GM12878 (cell line): ENCODE measurements at regions not wholly inside any gene's neighbourhood (a gene's known extent, or its start where the extent isn't known, plus 50 kb on each side); places are given as distances from the start of the nearest gene placed in this dataset.

Experiments
- ATAC-seq: fragments of 200-7000 bp; cut with Tn5 transposase; 3 replicates; pipeline ENCODE4 v1.9.1; 2020; ENCODE audit warnings: mild to moderate bottlenecking, moderate library complexity
- BruUV-seq: library from RNA; stranded (reverse); fragments of 400-500 nt; replicated peaks from 2 replicates; lab custom pipeline; 2021; lab: Mats Ljungman, UMichigan
- CTCF ChIA-PET: fragments of 300-600 bp; sonication (Branson Sonifier 250); formaldehyde crosslinking; extraction: SDS; loops from one replicate; lab custom pipeline; 2021; ENCODE audit warnings: inconsistent platforms; lab: Yijun Ruan, JAX
- POLR2A ChIA-PET: fragments of 350-600 bp; formaldehyde crosslinking; extraction: SDS; loops from one replicate; lab custom pipeline; 2021; ENCODE audit warnings: inconsistent platforms; lab: Charles Lee
- RAD21 ChIA-PET: fragments of 300-600 bp; sonication (Branson Sonifier 250); formaldehyde crosslinking; loops from one replicate; lab custom pipeline; 2023; ENCODE audit warnings: antibody characterized with exemption; ENCODE audit not compliant: unreplicated experiment; lab: Charles Lee
- SMC1A ChIA-PET: fragments of 300-600 bp; sonication (Branson Sonifier 250); formaldehyde crosslinking; loops from one replicate; lab custom pipeline; 2023; ENCODE audit not compliant: unreplicated experiment, uncharacterized antibody; lab: Charles Lee
- DNase-seq: peaks from one replicate; pipeline ENCODE4 v3.0.0-alpha.2; 2011; ENCODE audit warnings: low read depth, low spot score
- FAIRE-seq: peaks from 3 replicates; lab custom pipeline; 2011; peaks lifted over from hg19 to GRCh38; lab: Jason Lieb, UNC
- H2AFZ ChIP-seq: 2 replicates; pipeline ENCODE4 v1.6.0; 2011; ENCODE audit warnings: low read depth, low read length, control low read depth; ENCODE audit not compliant: control insufficient read depth
- H3K27ac ChIP-seq: 2 replicates; pipeline ENCODE4 v1.5.1; 2011; ENCODE audit warnings: control low read depth; ENCODE audit not compliant: control insufficient read depth, insufficient read depth
- H3K27me3 ChIP-seq, 2 experiments: replicated peaks in 1 of 2; 2 replicates each; pipeline versions ENCODE4 v1.6.0 to v1.6.1; 2011; ENCODE audit warnings: low read length in 1 of 2; ENCODE audit not compliant: control insufficient read depth in 2 of 2, insufficient read depth in 2 of 2
- H3K36me3 ChIP-seq, 2 experiments: 2 replicates each; pipeline ENCODE4 v1.5.1; 2011; ENCODE audit warnings: low read length in 1 of 2; ENCODE audit not compliant: control insufficient read depth in 2 of 2, insufficient read depth in 2 of 2
- H3K4me1 ChIP-seq: 2 replicates; pipeline ENCODE4 v1.6.1; 2011; ENCODE audit warnings: mild to moderate bottlenecking, low read length, moderate library complexity, mixed read lengths; ENCODE audit not compliant: control insufficient read depth, insufficient read depth
- H3K4me2 ChIP-seq: 2 replicates; pipeline ENCODE4 v1.6.0; 2011; ENCODE audit warnings: control low read depth; ENCODE audit not compliant: control insufficient read depth, insufficient read depth
- H3K4me3 ChIP-seq: fragments of 200-600 bp; sonication (generic); 2 replicates; pipeline ENCODE4 v1.5.1; 2016
- H3K79me2 ChIP-seq: 2 replicates; pipeline ENCODE4 v1.6.0; 2011; ENCODE audit warnings: low read length; ENCODE audit not compliant: control insufficient read depth, insufficient read depth
- H3K9ac ChIP-seq: 2 replicates; pipeline ENCODE4 v1.8.0; 2011; ENCODE audit warnings: low read length, control low read depth, mixed read lengths; ENCODE audit not compliant: control insufficient read depth, insufficient read depth
- H3K9me3 ChIP-seq: replicated peaks from 3 replicates; pipeline ENCODE4 v1.5.1; 2011; ENCODE audit warnings: mild to moderate bottlenecking, low read length; ENCODE audit not compliant: control insufficient read depth, insufficient read depth
- H4K20me1 ChIP-seq: 2 replicates; pipeline ENCODE4 v1.6.0; 2011; ENCODE audit not compliant: control insufficient read depth, insufficient read depth
- BCL11A ChIP-seq: IDR thresholded peaks from 2 replicates; pipeline ENCODE4 v1.6.1; 2011; ENCODE audit warnings: low read depth, low read length
- BRCA1 ChIP-seq: IDR thresholded peaks from 2 replicates; pipeline ENCODE4 v1.6.1; 2011; ENCODE audit warnings: low read depth, low read length, improper control_type of control experiment
- DPF2 ChIP-seq: fragments of 450-650 bp; IDR thresholded peaks from 2 replicates; pipeline ENCODE4 v1.6.1; 2017; ENCODE audit warnings: mild to moderate bottlenecking
- EED ChIP-seq: sonication (generic); IDR thresholded peaks from 2 replicates; pipeline ENCODE4 v1.6.1; 2016; ENCODE audit warnings: antibody characterized with exemption, low read depth
- FOXK2 ChIP-seq: fragments of 450-650 bp; IDR thresholded peaks from 2 replicates; pipeline ENCODE4 v1.6.1; 2017; ENCODE audit warnings: mild to moderate bottlenecking, moderate library complexity
- MAX ChIP-seq: IDR thresholded peaks from 2 replicates; pipeline ENCODE4 v1.6.1; 2012; ENCODE audit warnings: low read depth, low read length, improper control_type of control experiment
- MTA2 ChIP-seq: fragments of 450-650 bp; IDR thresholded peaks from 2 replicates; pipeline ENCODE4 v1.6.1; 2016; ENCODE audit warnings: low read depth, mild to moderate bottlenecking, moderate library complexity
- PAX5 ChIP-seq: IDR thresholded peaks from 2 replicates; pipeline ENCODE4 v1.6.1; 2011; ENCODE audit warnings: low read depth, low read length, borderline replicate concordance
- SMARCA5 ChIP-seq: fragments of 450-650 bp; IDR thresholded peaks from 2 replicates; pipeline ENCODE4 v1.6.1; 2017; ENCODE audit warnings: mild to moderate bottlenecking
- WGBS: methylation state at CpG from one replicate; pipeline ENCODE4 v1.1.6; 2016; ENCODE audit warnings: low lambda C conversion rate; ENCODE audit not compliant: insufficient replicate concordance, insufficient coverage; ENCODE audit errors: missing lambda C conversion rate; 5-methylcytosine and 5-hydroxymethylcytosine counted together
- in situ Hi-C: fragments of 300-500 bp; cut with MboI; formaldehyde crosslinking; loops from 9 replicates; pipeline ENCODE4 v1.14.3; 2018; ENCODE audit warnings: mixed read lengths
- intact Hi-C: fragments of 100-400 bp; cut with micrococcal nuclease; formaldehyde crosslinking; loops from one replicate; pipeline ENCODE4 v1.14.2; 2022; ENCODE audit not compliant: unreplicated experiment
- TF ChIP-seq, protein P1 (sequence below): fragments of 450-650 bp; IDR thresholded peaks from 2 replicates; pipeline ENCODE4 v1.6.1; 2017; ENCODE audit warnings: mild to moderate bottlenecking
- TF ChIP-seq, protein P2 (sequence below): fragments of 450-650 bp; IDR thresholded peaks from 2 replicates; pipeline ENCODE4 v1.6.1; 2018; ENCODE audit warnings: mild to moderate bottlenecking, low read depth, moderate library complexity; ENCODE audit not compliant: partially characterized antibody
- TF ChIP-seq, protein P3 (sequence below): fragments of 450-650 bp; IDR thresholded peaks from 2 replicates; pipeline ENCODE4 v1.6.1; 2017; ENCODE audit warnings: mild to moderate bottlenecking, low read depth, inconsistent platforms; ENCODE audit not compliant: poor library complexity, severe bottlenecking
- TF ChIP-seq, protein P4 (sequence below): fragments of 450-650 bp; IDR thresholded peaks from 2 replicates; pipeline ENCODE4 v1.6.1; 2018; ENCODE audit warnings: borderline replicate concordance, mild to moderate bottlenecking; ENCODE audit not compliant: partially characterized antibody

- TF ChIP-seq MAX (no peak), DPF2 (no peak), MTA2 (no peak), FOXK2 (no peak), PAX5 (no peak), SMARCA5 (no peak)
- TF ChIP-seq, protein P1, sequence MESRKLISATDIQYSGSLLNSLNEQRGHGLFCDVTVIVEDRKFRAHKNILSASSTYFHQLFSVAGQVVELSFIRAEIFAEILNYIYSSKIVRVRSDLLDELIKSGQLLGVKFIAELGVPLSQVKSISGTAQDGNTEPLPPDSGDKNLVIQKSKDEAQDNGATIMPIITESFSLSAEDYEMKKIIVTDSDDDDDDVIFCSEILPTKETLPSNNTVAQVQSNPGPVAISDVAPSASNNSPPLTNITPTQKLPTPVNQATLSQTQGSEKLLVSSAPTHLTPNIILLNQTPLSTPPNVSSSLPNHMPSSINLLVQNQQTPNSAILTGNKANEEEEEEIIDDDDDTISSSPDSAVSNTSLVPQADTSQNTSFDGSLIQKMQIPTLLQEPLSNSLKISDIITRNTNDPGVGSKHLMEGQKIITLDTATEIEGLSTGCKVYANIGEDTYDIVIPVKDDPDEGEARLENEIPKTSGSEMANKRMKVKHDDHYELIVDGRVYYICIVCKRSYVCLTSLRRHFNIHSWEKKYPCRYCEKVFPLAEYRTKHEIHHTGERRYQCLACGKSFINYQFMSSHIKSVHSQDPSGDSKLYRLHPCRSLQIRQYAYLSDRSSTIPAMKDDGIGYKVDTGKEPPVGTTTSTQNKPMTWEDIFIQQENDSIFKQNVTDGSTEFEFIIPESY, result no peak
- TF ChIP-seq, protein P2, sequence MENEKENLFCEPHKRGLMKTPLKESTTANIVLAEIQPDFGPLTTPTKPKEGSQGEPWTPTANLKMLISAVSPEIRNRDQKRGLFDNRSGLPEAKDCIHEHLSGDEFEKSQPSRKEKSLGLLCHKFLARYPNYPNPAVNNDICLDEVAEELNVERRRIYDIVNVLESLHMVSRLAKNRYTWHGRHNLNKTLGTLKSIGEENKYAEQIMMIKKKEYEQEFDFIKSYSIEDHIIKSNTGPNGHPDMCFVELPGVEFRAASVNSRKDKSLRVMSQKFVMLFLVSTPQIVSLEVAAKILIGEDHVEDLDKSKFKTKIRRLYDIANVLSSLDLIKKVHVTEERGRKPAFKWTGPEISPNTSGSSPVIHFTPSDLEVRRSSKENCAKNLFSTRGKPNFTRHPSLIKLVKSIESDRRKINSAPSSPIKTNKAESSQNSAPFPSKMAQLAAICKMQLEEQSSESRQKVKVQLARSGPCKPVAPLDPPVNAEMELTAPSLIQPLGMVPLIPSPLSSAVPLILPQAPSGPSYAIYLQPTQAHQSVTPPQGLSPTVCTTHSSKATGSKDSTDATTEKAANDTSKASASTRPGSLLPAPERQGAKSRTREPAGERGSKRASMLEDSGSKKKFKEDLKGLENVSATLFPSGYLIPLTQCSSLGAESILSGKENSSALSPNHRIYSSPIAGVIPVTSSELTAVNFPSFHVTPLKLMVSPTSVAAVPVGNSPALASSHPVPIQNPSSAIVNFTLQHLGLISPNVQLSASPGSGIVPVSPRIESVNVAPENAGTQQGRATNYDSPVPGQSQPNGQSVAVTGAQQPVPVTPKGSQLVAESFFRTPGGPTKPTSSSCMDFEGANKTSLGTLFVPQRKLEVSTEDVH, result no peak
These were observed 160.2 kb upstream of the FTMT start (continued) for GRCh38 chr5:121691478-121691877.

GRCh38 chr5:121692158-121692557 lies 159.5 kb upstream of the FTMT start:
- CTCF ChIA-PET, result no interaction called here
- no peak for TF ChIP-seq BCL11A
- no peak for TF ChIP-seq DPF2
- no peak for TF ChIP-seq BRCA1
- TF ChIP-seq, protein P3, sequence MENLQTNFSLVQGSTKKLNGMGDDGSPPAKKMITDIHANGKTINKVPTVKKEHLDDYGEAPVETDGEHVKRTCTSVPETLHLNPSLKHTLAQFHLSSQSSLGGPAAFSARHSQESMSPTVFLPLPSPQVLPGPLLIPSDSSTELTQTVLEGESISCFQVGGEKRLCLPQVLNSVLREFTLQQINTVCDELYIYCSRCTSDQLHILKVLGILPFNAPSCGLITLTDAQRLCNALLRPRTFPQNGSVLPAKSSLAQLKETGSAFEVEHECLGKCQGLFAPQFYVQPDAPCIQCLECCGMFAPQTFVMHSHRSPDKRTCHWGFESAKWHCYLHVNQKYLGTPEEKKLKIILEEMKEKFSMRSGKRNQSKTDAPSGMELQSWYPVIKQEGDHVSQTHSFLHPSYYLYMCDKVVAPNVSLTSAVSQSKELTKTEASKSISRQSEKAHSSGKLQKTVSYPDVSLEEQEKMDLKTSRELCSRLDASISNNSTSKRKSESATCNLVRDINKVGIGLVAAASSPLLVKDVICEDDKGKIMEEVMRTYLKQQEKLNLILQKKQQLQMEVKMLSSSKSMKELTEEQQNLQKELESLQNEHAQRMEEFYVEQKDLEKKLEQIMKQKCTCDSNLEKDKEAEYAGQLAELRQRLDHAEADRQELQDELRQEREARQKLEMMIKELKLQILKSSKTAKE, result no peak
- TF ChIP-seq EED, result no peak
- TF ChIP-seq, protein P4, sequence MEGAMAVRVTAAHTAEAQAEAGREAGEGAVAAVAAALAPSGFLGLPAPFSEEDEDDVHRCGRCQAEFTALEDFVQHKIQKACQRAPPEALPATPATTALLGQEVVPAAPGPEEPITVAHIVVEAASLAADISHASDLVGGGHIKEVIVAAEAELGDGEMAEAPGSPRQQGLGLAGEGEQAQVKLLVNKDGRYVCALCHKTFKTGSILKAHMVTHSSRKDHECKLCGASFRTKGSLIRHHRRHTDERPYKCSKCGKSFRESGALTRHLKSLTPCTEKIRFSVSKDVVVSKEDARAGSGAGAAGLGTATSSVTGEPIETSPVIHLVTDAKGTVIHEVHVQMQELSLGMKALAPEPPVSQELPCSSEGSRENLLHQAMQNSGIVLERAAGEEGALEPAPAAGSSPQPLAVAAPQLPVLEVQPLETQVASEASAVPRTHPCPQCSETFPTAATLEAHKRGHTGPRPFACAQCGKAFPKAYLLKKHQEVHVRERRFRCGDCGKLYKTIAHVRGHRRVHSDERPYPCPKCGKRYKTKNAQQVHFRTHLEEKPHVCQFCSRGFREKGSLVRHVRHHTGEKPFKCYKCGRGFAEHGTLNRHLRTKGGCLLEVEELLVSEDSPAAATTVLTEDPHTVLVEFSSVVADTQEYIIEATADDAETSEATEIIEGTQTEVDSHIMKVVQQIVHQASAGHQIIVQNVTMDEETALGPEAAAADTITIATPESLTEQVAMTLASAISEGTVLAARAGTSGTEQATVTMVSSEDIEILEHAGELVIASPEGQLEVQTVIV, result no peak

More at GRCh38 chr5:121692158-121692557, 159.5 kb upstream of the FTMT start:
- H3K9me3 ChIP-seq, result no peaks in the 10 kb centered on the region
- ChIA-PET POLR2A (no interaction called here), SMC1A (no interaction called here), RAD21 (no interaction called here)
- H3K9ac ChIP-seq, result no peak overlapping the region
- no peaks in the 10 kb centered on the region for H3K79me2 ChIP-seq
- FAIRE-seq (no peak), DNase-seq (no peak), ATAC-seq (no peak)
- 10% methylated on average over 2 of the region's 2 CpGs for whole genome bisulfite sequencing
- H3K36me3 ChIP-seq, result no peaks in the 10 kb centered on the region
- H3K27ac ChIP-seq, result no peak overlapping the region
- in situ Hi-C loops (no loop called here), intact Hi-C loops (no loop called here)
- no peak overlapping the region for H3K4me3 ChIP-seq
- no peak overlapping the region for H2AFZ ChIP-seq
- no peaks in the 10 kb centered on the region for H4K20me1 ChIP-seq
- H3K27me3 ChIP-seq, result no peaks in the 10 kb centered on the region
- H3K4me2 ChIP-seq, result no peak overlapping the region
- BruUV-seq, result no TSS peak
- H3K4me1 ChIP-seq, result no peaks in the 10 kb centered on the region
